ENCODE measurements at regions not wholly inside any gene's neighbourhood (a gene's known extent, or its start where the extent isn't known, plus 50 kb on each side); places are given as distances from the start of the nearest gene placed in this dataset.

- TF ChIP-seq CTCF (IDR thresholded peaks at IDR 0.05) (no peak), POLR2A (IDR thresholded peaks at IDR 0.05) (no peak)
Observed at GRCh38 chr2:144644549-144644948, 124.6 kb upstream of the ZEB2 start.
